Peyer's patch (tissue), 4 donors: ENCODE measurements at regions not wholly inside any gene's neighbourhood (a gene's known extent, or its start where the extent isn't known, plus 50 kb on each side); places are given as distances from the start of the nearest gene placed in this dataset.

ENCODE experiments used
- POLR2A ChIP-seq, 2 donors: fragments of 450-650 bp; IDR thresholded peaks; one replicate each; pipeline ENCODE4 v1.5.1; 2017; ENCODE audit warnings: antibody characterized with exemption in 2 of 2, mild to moderate bottlenecking in 2 of 2, moderate library complexity in 2 of 2
- TF ChIP-seq, protein P1 (sequence below), 6 experiments: fragments of 450-650 bp in 4 of 6; fragments of 200-600 bp in 2 of 6; sonication (generic) in 1 of 6; IDR thresholded peaks; one replicate each; pipeline ENCODE4 v1.5.1; 2017 to 2019; ENCODE audit warnings: antibody characterized with exemption in 6 of 6, mild to moderate bottlenecking in 3 of 6, moderate library complexity in 1 of 6

DNA sequence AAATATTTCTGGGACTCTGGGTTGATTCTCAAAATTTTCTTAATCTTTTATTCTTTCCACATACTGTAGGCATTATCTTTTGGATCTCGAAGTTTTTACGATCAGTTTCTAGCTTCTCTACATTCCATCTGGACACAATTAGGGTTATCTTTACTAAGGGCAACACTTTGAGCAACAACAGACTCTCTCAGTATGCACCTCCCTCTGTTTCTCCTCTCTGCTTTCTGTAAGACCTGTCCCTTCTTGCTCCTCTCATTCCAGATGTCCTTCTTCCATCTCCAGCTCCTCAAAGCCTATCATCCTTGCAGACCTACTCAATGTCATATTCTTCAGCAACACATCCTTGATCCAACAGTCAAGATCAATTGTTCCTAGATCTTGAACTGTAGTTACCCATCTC is 457.0 kb downstream of the SLC6A15 start:
- TF ChIP-seq, protein P1, sequence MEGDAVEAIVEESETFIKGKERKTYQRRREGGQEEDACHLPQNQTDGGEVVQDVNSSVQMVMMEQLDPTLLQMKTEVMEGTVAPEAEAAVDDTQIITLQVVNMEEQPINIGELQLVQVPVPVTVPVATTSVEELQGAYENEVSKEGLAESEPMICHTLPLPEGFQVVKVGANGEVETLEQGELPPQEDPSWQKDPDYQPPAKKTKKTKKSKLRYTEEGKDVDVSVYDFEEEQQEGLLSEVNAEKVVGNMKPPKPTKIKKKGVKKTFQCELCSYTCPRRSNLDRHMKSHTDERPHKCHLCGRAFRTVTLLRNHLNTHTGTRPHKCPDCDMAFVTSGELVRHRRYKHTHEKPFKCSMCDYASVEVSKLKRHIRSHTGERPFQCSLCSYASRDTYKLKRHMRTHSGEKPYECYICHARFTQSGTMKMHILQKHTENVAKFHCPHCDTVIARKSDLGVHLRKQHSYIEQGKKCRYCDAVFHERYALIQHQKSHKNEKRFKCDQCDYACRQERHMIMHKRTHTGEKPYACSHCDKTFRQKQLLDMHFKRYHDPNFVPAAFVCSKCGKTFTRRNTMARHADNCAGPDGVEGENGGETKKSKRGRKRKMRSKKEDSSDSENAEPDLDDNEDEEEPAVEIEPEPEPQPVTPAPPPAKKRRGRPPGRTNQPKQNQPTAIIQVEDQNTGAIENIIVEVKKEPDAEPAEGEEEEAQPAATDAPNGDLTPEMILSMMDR (IDR thresholded peaks at IDR 0.05), result no peak
- TF ChIP-seq POLR2A (IDR thresholded peaks at IDR 0.05), result no peak
